ENCODE measurements at regions not wholly inside any gene's neighbourhood (a gene's known extent, or its start where the extent isn't known, plus 50 kb on each side); places are given as distances from the start of the nearest gene placed in this dataset.
"Not testable (repeated sequence)": the region's sequence is repeated elsewhere in the genome, so short reads cannot be mapped to it uniquely, and the experiment has no call there.

GRCh38 chr6:90715093-90715655 lies 128.3 kb upstream of the MAP3K7 start:
- no peak for DNase-seq

- DNase-seq: no peak
These were observed 127.4 kb upstream of the MAP3K7 start for GRCh38 chr6:90714319-90714718.

GRCh38 chr6:90712114-90712513 lies 125.2 kb upstream of the MAP3K7 start:
- no peak for DNase-seq

GRCh38 chr6:90709431-90709996 lies 122.6 kb upstream of the MAP3K7 start:
- DNase-seq: no peak

- DNase-seq: no peak
These were observed 121.4 kb upstream of the MAP3K7 start for GRCh38 chr6:90708206-90708737.

- DNase-seq: no peak
These were observed 120.4 kb upstream of the MAP3K7 start for GRCh38 chr6:90707246-90707645.

- DNase-seq: no peak
These were observed 116.5 kb upstream of the MAP3K7 start for GRCh38 chr6:90703336-90703735.

GRCh38 chr6:90701926-90702325 lies 115.1 kb upstream of the MAP3K7 start:
- DNase-seq: no peak

- DNase-seq: peak; percentile 84
These were observed 114.4 kb upstream of the MAP3K7 start for GRCh38 chr6:90701146-90701781.

- DNase-seq: no peak
These were observed 108.4 kb upstream of the MAP3K7 start for GRCh38 chr6:90695316-90695715.

GRCh38 chr6:90694802-90695201 lies 107.9 kb upstream of the MAP3K7 start:
- no peak for DNase-seq

GRCh38 chr6:90691823-90692222 lies 105.0 kb upstream of the MAP3K7 start:
- no peak for DNase-seq

- DNase-seq: no peak
These were observed 102.3 kb upstream of the MAP3K7 start for GRCh38 chr6:90689172-90689571.

- no peak for DNase-seq
These were observed 101.0 kb upstream of the MAP3K7 start for GRCh38 chr6:90687775-90688380.

- no peak for DNase-seq
These were observed 95.0 kb upstream of the MAP3K7 start for GRCh38 chr6:90681863-90682262.

- peak; percentile 32 for DNase-seq
These were observed 91.3 kb upstream of the MAP3K7 start for GRCh38 chr6:90678049-90678779.

- peak; percentile 80 for DNase-seq
These were observed 90.6 kb upstream of the MAP3K7 start for GRCh38 chr6:90677440-90677839.

GRCh38 chr6:90676516-90677300 lies 89.8 kb upstream of the MAP3K7 start:
- DNase-seq: no peak

GRCh38 chr6:90675107-90675506 lies 88.2 kb upstream of the MAP3K7 start:
- DNase-seq: not testable (repeated sequence)

GRCh38 chr6:90674077-90674476 lies 87.2 kb upstream of the MAP3K7 start:
- not testable (repeated sequence) for DNase-seq

- DNase-seq: no peak
These were observed 83.0 kb upstream of the MAP3K7 start for GRCh38 chr6:90669846-90670245.

GRCh38 chr6:90669420-90669819 lies 82.5 kb upstream of the MAP3K7 start:
- no peak for DNase-seq

All from DMS153 (cell line).